Sigmoid colon (tissue), 4 donors: ENCODE measurements at regions not wholly inside any gene's neighbourhood (a gene's known extent, or its start where the extent isn't known, plus 50 kb on each side); places are given as distances from the start of the nearest gene placed in this dataset.

Experiments
- CTCF ChIP-seq, 4 experiments: fragments of 450-650 bp in 3 of 4; fragments of 200-600 bp in 1 of 4; IDR thresholded peaks; one replicate each; pipeline ENCODE4 v1.5.1; 2016 to 2019; ENCODE audit warnings: antibody characterized with exemption in 4 of 4, mild to moderate bottlenecking in 3 of 4, moderate library complexity in 2 of 4
- POLR2AphosphoS5 ChIP-seq, 4 donors: sonication (generic); formaldehyde crosslinking; IDR thresholded peaks; one replicate each; pipeline ENCODE4 v1.6.1; 2017; ENCODE audit warnings: antibody characterized with exemption in 4 of 4

- no peak for TF ChIP-seq CTCF (IDR thresholded peaks at IDR 0.05)
- no peak for TF ChIP-seq POLR2AphosphoS5 (IDR thresholded peaks at IDR 0.05)
Measured at GRCh38 chr1:113219828-113220227, 146.8 kb downstream of the LRIG2 start.
